ENCODE measurements at regions not wholly inside any gene's neighbourhood (a gene's known extent, or its start where the extent isn't known, plus 50 kb on each side); places are given as distances from the start of the nearest gene placed in this dataset.
A peak's percentile ranks its signal among the peaks of the same experiment; 100 is the strongest.

GRCh38 chr16:20249211-20249610 is 78.1 kb downstream of the GP2 start:
- no peaks in the 10 kb centered on the region for H4K20me1 ChIP-seq (ENCODE audit: insufficient read depth, poor library complexity, severe bottlenecking)
- H3K9me3 ChIP-seq (ENCODE audit: low read depth) = no peaks in the 10 kb centered on the region
- H3K27ac ChIP-seq = no peak overlapping the region
- TF ChIP-seq EZH2phosphoT487 (IDR thresholded peaks at IDR 0.05; ENCODE audit: low read depth, severe bottlenecking, unreplicated experiment) (no peak), CTCF (IDR thresholded peaks at IDR 0.05; ENCODE audit: poor library complexity) (no peak), EZH2 (IDR thresholded peaks at IDR 0.05; ENCODE audit: borderline replicate concordance) (no peak)
- H3K79me2 ChIP-seq = no peaks in the 10 kb centered on the region
- no peaks in the 10 kb centered on the region for H3K36me3 ChIP-seq (replicated peaks; ENCODE audit: insufficient read depth, low read depth)
- H3K4me2 ChIP-seq = no peak overlapping the region
- peak; percentile 50 for DNase-seq (ENCODE audit: low spot score)
- no peaks in the 10 kb centered on the region for H3K27me3 ChIP-seq
- no peak overlapping the region for H2AFZ ChIP-seq
- WGBS (ENCODE audit: low lambda C conversion rate, missing lambda C conversion rate) = 58% methylated on average over 1 of the region's 1 CpG
- H3K4me3 ChIP-seq = no peak overlapping the region
- H3K4me1 ChIP-seq (ENCODE audit: insufficient read depth) = no peaks in the 10 kb centered on the region
- no peaks in the 10 kb centered on the region for H3K9me2 ChIP-seq (replicated peaks; ENCODE audit: insufficient read depth)

- no peaks in the 10 kb centered on the region for H3K9me2 ChIP-seq (replicated peaks; ENCODE audit: insufficient read depth)
- H2AFZ ChIP-seq = no peak overlapping the region
- H3K4me3 ChIP-seq = no peak overlapping the region
- no peaks in the 10 kb centered on the region for H4K20me1 ChIP-seq (ENCODE audit: insufficient read depth, poor library complexity, severe bottlenecking)
- WGBS (ENCODE audit: low lambda C conversion rate, missing lambda C conversion rate) = 79% methylated on average over 3 of the region's 3 CpGs
- H3K79me2 ChIP-seq = no peaks in the 10 kb centered on the region
- no peaks in the 10 kb centered on the region for H3K9me3 ChIP-seq (ENCODE audit: low read depth)
- DNase-seq (ENCODE audit: low spot score) = no peak
- no peaks in the 10 kb centered on the region for H3K36me3 ChIP-seq (replicated peaks; ENCODE audit: insufficient read depth, low read depth)
- H3K27me3 ChIP-seq = no peaks in the 10 kb centered on the region
- H3K4me1 ChIP-seq (ENCODE audit: insufficient read depth) = no peaks in the 10 kb centered on the region
- TF ChIP-seq EZH2phosphoT487 (IDR thresholded peaks at IDR 0.05; ENCODE audit: low read depth, severe bottlenecking, unreplicated experiment) (no peak), CTCF (IDR thresholded peaks at IDR 0.05; ENCODE audit: poor library complexity) (no peak), EZH2 (IDR thresholded peaks at IDR 0.05; ENCODE audit: borderline replicate concordance) (no peak)
- H3K27ac ChIP-seq = no peak overlapping the region
- H3K4me2 ChIP-seq = no peak overlapping the region
Measured at GRCh38 chr16:20247076-20247475, 80.2 kb downstream of the GP2 start.

- Histone ChIP-seq H3K4me2 (no peak overlapping the region), H3K27ac (no peak overlapping the region), H3K9me2 (replicated peaks; ENCODE audit: insufficient read depth) (no peaks in the 10 kb centered on the region), H3K9me3 (ENCODE audit: low read depth) (no peaks in the 10 kb centered on the region), H3K79me2 (no peaks in the 10 kb centered on the region), H2AFZ (no peak overlapping the region), H3K4me3 (no peak overlapping the region), H4K20me1 (ENCODE audit: insufficient read depth, poor library complexity, severe bottlenecking) (no peaks in the 10 kb centered on the region), H3K36me3 (replicated peaks; ENCODE audit: insufficient read depth, low read depth) (no peaks in the 10 kb centered on the region), H3K27me3 (peaks cover 4% of the 10 kb centered on the region), H3K4me1 (ENCODE audit: insufficient read depth) (no peaks in the 10 kb centered on the region)
- no peak for TF ChIP-seq EZH2phosphoT487 (IDR thresholded peaks at IDR 0.05; ENCODE audit: low read depth, severe bottlenecking, unreplicated experiment)
- WGBS (ENCODE audit: low lambda C conversion rate, missing lambda C conversion rate) = 56% methylated on average over 3 of the region's 3 CpGs
- no peak for DNase-seq (ENCODE audit: low spot score)
Measured at GRCh38 chr16:20243731-20244281, 83.5 kb downstream of the GP2 start.

- 86% methylated on average over 3 of the region's 3 CpGs for WGBS (ENCODE audit: low lambda C conversion rate, missing lambda C conversion rate)
- Histone ChIP-seq H2AFZ (no peak overlapping the region), H3K79me2 (no peaks in the 10 kb centered on the region), H3K27me3 (peaks cover 13% of the 10 kb centered on the region), H3K36me3 (replicated peaks; ENCODE audit: insufficient read depth, low read depth) (no peaks in the 10 kb centered on the region), H3K27ac (no peak overlapping the region), H3K9me2 (replicated peaks; ENCODE audit: insufficient read depth) (no peaks in the 10 kb centered on the region), H4K20me1 (ENCODE audit: insufficient read depth, poor library complexity, severe bottlenecking) (no peaks in the 10 kb centered on the region), H3K4me3 (no peak overlapping the region), H3K9me3 (ENCODE audit: low read depth) (no peaks in the 10 kb centered on the region), H3K4me1 (ENCODE audit: insufficient read depth) (no peaks in the 10 kb centered on the region), H3K4me2 (no peak overlapping the region)
- DNase-seq (ENCODE audit: low spot score) = no peak
- TF ChIP-seq EZH2 (IDR thresholded peaks at IDR 0.05; ENCODE audit: borderline replicate concordance) (no peak), EZH2phosphoT487 (IDR thresholded peaks at IDR 0.05; ENCODE audit: low read depth, severe bottlenecking, unreplicated experiment) (no peak)
Measured at GRCh38 chr16:20242568-20243255, 84.6 kb downstream of the GP2 start.

Data from hepatocyte (in vitro differentiated cells).